Tibial nerve (tissue), 4 donors: ENCODE measurements at regions not wholly inside any gene's neighbourhood (a gene's known extent, or its start where the extent isn't known, plus 50 kb on each side); places are given as distances from the start of the nearest gene placed in this dataset.

ENCODE experiments used
- DNase-seq, 2 donors: peaks; one replicate each; pipeline ENCODE4 v3.0.0-alpha.2; 2019; ENCODE audit warnings: low spot score in 2 of 2
- H3K27ac ChIP-seq, 4 donors: fragments of 200-600 bp; sonication (generic) in 3 of 4; one replicate each; pipeline ENCODE4 v1.5.1; 2017 to 2019; ENCODE audit warnings: mild to moderate bottlenecking in 1 of 4
- H3K27me3 ChIP-seq, 2 donors: fragments of 200-600 bp; sonication (generic) in 1 of 2; one replicate each; pipeline versions ENCODE4 v1.5.1 to v1.6.0; 2017 to 2019
- H3K36me3 ChIP-seq, 3 donors: fragments of 200-600 bp; sonication (generic); one replicate each; pipeline ENCODE4 v1.5.1; 2018 to 2019
- H3K4me1 ChIP-seq, 4 donors: fragments of 200-600 bp; sonication (generic) in 3 of 4; one replicate each; pipeline ENCODE4 v1.5.1; 2017 to 2019
- H3K4me3 ChIP-seq, 4 donors: fragments of 200-600 bp; sonication (generic) in 3 of 4; one replicate each; pipeline ENCODE4 v1.5.1; 2017 to 2019; ENCODE audit warnings: mild to moderate bottlenecking in 1 of 4, moderate library complexity in 1 of 4
- H3K9me3 ChIP-seq, 4 donors: fragments of 200-600 bp; sonication (generic) in 3 of 4; one replicate each; pipeline ENCODE4 v1.5.1; 2017 to 2019
- CTCF ChIP-seq, 5 experiments: fragments of 200-600 bp in 3 of 5; fragments of 450-650 bp in 2 of 5; sonication (generic) in 3 of 5; IDR thresholded peaks; one replicate each; pipeline ENCODE4 v1.5.1; 2016 to 2019; ENCODE audit warnings: antibody characterized with exemption in 5 of 5, mild to moderate bottlenecking in 3 of 5, moderate library complexity in 2 of 5
- EP300 ChIP-seq, 2 donors: sonication (generic); formaldehyde crosslinking; IDR thresholded peaks; one replicate each; pipeline ENCODE4 v1.6.1; 2017; ENCODE audit warnings: antibody characterized with exemption in 2 of 2, mild to moderate bottlenecking in 1 of 2
- POLR2A ChIP-seq, 2 donors: fragments of 450-650 bp; IDR thresholded peaks; one replicate each; pipeline ENCODE4 v1.6.1; 2017; ENCODE audit warnings: antibody characterized with exemption in 2 of 2, mild to moderate bottlenecking in 2 of 2, moderate library complexity in 2 of 2
- WGBS, 2 donors: methylation state at CpG; one replicate each; pipeline ENCODE4 v1.1.5; 2018; 5-methylcytosine and 5-hydroxymethylcytosine counted together

DNA sequence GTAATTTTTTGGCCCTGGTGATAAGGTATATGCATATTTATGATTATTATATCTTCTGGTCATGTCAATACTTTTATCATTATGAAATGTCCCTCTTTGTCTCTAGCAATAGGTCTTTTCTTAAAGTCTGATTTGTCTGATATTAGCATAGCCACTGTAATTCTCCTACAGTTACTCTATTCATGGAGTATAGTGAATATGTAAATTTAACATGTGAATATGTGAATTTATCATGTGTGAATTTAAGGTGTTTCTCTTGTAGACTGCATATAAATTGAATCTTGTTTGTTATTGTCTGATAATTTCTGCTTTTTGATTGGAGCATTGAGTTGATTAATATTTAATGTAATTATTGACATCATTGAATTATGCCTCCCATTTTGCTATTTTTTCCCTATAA is 259.4 kb downstream of the HRH4 start:
- H3K27me3 ChIP-seq = no peaks in the 10 kb centered on the region
- no peaks in the 10 kb centered on the region for H3K36me3 ChIP-seq
- DNase-seq = no peak
- no peak overlapping the region for H3K4me3 ChIP-seq
- H3K27ac ChIP-seq = no peak overlapping the region
- no peaks in the 10 kb centered on the region for H3K9me3 ChIP-seq
- no peaks in the 10 kb centered on the region for H3K4me1 ChIP-seq
- no peak for TF ChIP-seq EP300 (IDR thresholded peaks at IDR 0.05)
- TF ChIP-seq CTCF (IDR thresholded peaks at IDR 0.05) = no peak
- TF ChIP-seq POLR2A (IDR thresholded peaks at IDR 0.05) = no peak

GRCh38 chr18:24721388-24721787 is 261.0 kb downstream of the HRH4 start:
- no peaks in the 10 kb centered on the region for H3K36me3 ChIP-seq
- TF ChIP-seq EP300 (IDR thresholded peaks at IDR 0.05) = no peak
- no peak for TF ChIP-seq POLR2A (IDR thresholded peaks at IDR 0.05)
- no peak for TF ChIP-seq CTCF (IDR thresholded peaks at IDR 0.05)
- H3K27me3 ChIP-seq = no peaks in the 10 kb centered on the region
- no peak for DNase-seq
- H3K4me1 ChIP-seq = peaks cover 0 to 7% (median 0%) of the 10 kb centered on the region in 4 donors
- H3K27ac ChIP-seq = no peak overlapping the region
- no peak overlapping the region for H3K4me3 ChIP-seq
- WGBS, 2 donors = 55 to 62% methylated on average over 2 of the region's 2 CpGs
- no peaks in the 10 kb centered on the region for H3K9me3 ChIP-seq

- TF ChIP-seq POLR2A (IDR thresholded peaks at IDR 0.05) (no peak), EP300 (IDR thresholded peaks at IDR 0.05) (no peak), CTCF (IDR thresholded peaks at IDR 0.05) (no peak)
- Histone ChIP-seq H3K9me3 (no peaks in the 10 kb centered on the region), H3K27ac (no peak overlapping the region), H3K27me3 (no peaks in the 10 kb centered on the region), H3K36me3 (no peaks in the 10 kb centered on the region), H3K4me3 (no peak overlapping the region), H3K4me1 (peaks cover 0 to 18% (median 0%) of the 10 kb centered on the region in 4 donors)
- DNase-seq = no peak
- WGBS, 2 donors = 62 to 69% methylated on average over 9 of the region's 9 CpGs
These were observed 265.4 kb downstream of the HRH4 start for GRCh38 chr18:24725644-24726415.

GRCh38 chr18:24726727-24727492 is 266.5 kb downstream of the HRH4 start:
- H3K9me3 ChIP-seq = no peaks in the 10 kb centered on the region
- no peaks in the 10 kb centered on the region for H3K36me3 ChIP-seq
- peak overlapping the region in 2 of 4 donors; percentile 58 to 69 for H3K27ac ChIP-seq
- H3K27me3 ChIP-seq = no peaks in the 10 kb centered on the region
- peaks cover 0 to 18% (median 0%) of the 10 kb centered on the region in 4 donors for H3K4me1 ChIP-seq
- WGBS, 2 donors = 37 to 38% methylated on average over 18 of the region's 18 CpGs
- H3K4me3 ChIP-seq = peak overlapping the region in 2 of 4 donors; percentile 10 to 37
- TF ChIP-seq CTCF (IDR thresholded peaks at IDR 0.05) (peak; percentile 72 to 83 (median 74)), EP300 (IDR thresholded peaks at IDR 0.05) (no peak)
- DNase-seq = peak in 1 of 2 donors; percentile 36

DNA sequence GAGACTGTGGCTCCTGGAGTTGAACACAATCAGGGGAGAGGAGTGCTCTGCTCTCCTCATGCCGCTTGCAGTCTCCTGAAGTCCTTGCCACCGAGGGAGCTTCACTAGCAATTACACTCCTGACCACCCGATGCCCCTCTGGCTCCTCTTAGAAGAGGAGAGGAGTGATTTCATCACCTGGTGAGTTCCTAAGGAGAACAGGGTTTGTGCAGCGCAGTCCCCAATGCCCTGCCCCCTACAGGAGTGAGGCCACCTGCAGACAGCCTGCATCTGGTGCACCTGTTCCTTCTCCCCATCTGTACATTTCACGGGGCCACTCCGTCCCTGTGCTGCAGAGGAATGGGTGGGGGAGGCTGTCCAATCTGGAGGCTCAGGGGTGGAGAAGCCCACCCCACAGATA is 267.2 kb downstream of the HRH4 start:
- TF ChIP-seq CTCF (IDR thresholded peaks at IDR 0.05) (no peak), POLR2A (IDR thresholded peaks at IDR 0.05) (no peak), EP300 (IDR thresholded peaks at IDR 0.05) (no peak)
- no peak for DNase-seq
- Histone ChIP-seq H3K27ac (no peak overlapping the region), H3K4me1 (peaks cover 0 to 18% (median 0%) of the 10 kb centered on the region in 4 donors), H3K27me3 (no peaks in the 10 kb centered on the region), H3K36me3 (no peaks in the 10 kb centered on the region), H3K9me3 (no peaks in the 10 kb centered on the region), H3K4me3 (no peak overlapping the region)
- WGBS, 2 donors = 65 to 69% methylated on average over 6 of the region's 6 CpGs
